Femur (tissue), 1 donor: ENCODE measurements at regions not wholly inside any gene's neighbourhood (a gene's known extent, or its start where the extent isn't known, plus 50 kb on each side); places are given as distances from the start of the nearest gene placed in this dataset.

Experiments used
- DNase-seq: peaks from one replicate; pipeline ENCODE4 v3.0.0-alpha.2; 2017

DNA sequence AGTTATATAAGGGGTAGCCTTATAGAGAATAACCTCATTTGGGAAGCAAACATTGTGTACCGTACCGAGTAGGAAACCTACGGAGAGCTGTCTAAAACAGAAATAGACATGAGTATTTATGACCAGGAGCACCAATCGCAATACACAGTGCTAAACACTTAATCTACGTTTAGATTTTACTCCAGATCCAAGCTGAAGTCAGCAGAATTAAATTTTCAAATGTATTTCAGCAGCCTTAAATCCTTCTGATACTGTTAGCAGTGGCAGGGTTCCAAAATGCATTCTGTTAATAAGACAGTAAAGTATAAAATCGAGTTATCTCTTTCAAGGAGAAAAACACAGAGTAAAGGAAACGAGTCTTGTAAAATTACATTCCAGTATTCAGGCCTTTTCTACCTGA is 118.1 kb upstream of the ZNF521 start:
- no peak for DNase-seq

- no peak for DNase-seq
Observed at GRCh38 chr18:25469489-25469888, 117.5 kb upstream of the ZNF521 start.

DNA sequence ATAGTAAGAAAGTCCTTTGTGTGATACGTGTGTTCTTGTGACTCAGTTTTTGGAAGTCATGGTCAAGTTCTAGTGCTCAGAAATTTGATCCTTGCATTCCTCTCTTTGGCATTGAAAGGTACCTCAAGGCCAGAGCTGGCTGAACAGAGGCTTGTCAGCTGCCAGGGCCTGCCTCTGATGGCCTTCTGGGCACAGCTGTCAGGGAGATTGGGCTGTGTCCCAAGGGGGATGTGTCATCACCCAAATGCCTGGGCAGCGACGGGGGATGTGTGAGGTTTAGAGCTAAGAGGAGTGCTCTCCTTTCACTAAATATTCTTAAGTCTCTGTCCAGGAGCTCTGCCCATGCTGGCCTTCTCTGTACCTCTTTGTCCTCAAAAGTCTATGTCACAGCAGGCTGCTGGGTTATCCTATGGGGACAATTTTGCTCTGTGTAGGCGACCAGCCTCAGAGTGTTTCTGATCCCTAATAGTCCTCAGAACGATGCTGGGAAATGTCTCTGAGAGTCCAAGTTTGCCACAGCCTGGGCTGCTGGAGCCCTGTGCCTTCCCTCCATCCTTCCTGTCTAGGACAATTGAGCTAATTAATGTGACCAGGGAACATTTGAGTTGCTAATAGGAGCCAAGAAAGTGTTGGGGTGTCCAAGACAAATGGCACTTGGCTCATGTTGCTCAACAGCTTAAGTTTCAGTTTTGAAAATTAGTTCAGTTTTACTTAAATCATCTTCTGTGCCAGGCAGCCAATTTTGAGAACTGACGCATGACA is 115.4 kb upstream of the ZNF521 start:
- peak; percentile 75 for DNase-seq

DNA sequence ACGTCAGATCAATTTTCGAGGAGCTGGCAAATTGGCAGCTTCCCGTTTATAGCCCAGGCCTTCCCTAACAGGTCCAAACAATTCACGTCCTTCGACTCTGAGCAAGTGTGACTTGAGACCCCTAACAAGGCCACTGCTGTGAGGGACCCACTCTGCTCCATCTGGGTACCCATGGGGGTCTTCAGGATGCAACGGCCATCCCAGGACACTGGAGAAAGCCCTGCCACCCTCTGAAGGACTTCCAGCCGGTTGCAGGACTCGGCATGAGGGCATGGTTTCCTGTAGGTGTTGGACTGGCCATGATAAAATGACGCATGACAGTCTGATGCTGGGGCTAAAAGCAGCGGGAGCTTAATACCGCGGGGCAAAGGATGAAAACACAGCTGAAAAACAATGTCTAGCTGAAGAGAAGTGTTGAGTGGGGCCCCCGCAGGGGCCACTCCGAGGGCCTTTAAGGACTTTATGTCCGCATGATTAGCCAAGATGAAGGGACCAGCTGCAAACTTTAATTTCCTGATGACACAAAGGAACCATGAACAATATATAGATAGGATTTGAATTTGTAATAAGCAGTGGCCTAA is 113.3 kb upstream of the ZNF521 start:
- DNase-seq: no peak

- no peak for DNase-seq
Observed at GRCh38 chr18:25464227-25464626, 112.3 kb upstream of the ZNF521 start.

DNA sequence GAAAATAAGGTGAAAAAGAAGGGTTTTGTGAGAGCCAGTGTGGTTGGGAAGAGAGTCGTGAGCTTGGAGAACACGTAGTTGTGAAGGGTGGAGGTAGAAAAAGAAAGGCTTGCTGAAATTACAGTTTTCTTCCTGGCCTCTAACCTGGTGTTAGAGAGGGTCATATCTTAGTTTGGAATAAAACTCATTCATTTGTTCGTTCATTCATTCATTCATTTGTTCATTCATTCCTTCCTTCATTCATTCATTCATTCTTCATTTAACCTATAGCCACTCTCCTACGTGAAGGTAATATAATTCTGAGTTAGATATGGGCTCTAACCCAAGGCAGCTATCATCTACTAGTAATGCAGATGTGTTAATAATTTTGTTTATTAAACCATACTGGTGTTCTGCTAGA is 111.8 kb upstream of the ZNF521 start:
- DNase-seq: no peak

- no peak for DNase-seq
Observed at GRCh38 chr18:25459814-25460213, 107.8 kb upstream of the ZNF521 start.

GRCh38 chr18:25457601-25458000 is 105.6 kb upstream of the ZNF521 start:
- DNase-seq: no peak

- DNase-seq: no peak
Observed at GRCh38 chr18:25457126-25457525, 105.2 kb upstream of the ZNF521 start.

- no peak for DNase-seq
Observed at GRCh38 chr18:25456334-25457010, 104.5 kb upstream of the ZNF521 start.

- DNase-seq: no peak
Observed at GRCh38 chr18:25455646-25456045, 103.7 kb upstream of the ZNF521 start.

GRCh38 chr18:25455159-25455558 is 103.2 kb upstream of the ZNF521 start:
- DNase-seq: no peak

- DNase-seq: no peak
Observed at GRCh38 chr18:25454730-25455129, 102.8 kb upstream of the ZNF521 start.

GRCh38 chr18:25454270-25454659 is 102.3 kb upstream of the ZNF521 start:
- DNase-seq: no peak

GRCh38 chr18:25453556-25454269 is 101.7 kb upstream of the ZNF521 start:
- no peak for DNase-seq

GRCh38 chr18:25451077-25451658 is 99.2 kb upstream of the ZNF521 start:
- DNase-seq: no peak

- DNase-seq: no peak
Observed at GRCh38 chr18:25449046-25449445, 97.1 kb upstream of the ZNF521 start.

- no peak for DNase-seq
Observed at GRCh38 chr18:25446972-25447371, 95.0 kb upstream of the ZNF521 start.

- no peak for DNase-seq
Observed at GRCh38 chr18:25445430-25445829, 93.5 kb upstream of the ZNF521 start.

GRCh38 chr18:25443776-25444175 is 91.8 kb upstream of the ZNF521 start:
- DNase-seq: no peak

DNA sequence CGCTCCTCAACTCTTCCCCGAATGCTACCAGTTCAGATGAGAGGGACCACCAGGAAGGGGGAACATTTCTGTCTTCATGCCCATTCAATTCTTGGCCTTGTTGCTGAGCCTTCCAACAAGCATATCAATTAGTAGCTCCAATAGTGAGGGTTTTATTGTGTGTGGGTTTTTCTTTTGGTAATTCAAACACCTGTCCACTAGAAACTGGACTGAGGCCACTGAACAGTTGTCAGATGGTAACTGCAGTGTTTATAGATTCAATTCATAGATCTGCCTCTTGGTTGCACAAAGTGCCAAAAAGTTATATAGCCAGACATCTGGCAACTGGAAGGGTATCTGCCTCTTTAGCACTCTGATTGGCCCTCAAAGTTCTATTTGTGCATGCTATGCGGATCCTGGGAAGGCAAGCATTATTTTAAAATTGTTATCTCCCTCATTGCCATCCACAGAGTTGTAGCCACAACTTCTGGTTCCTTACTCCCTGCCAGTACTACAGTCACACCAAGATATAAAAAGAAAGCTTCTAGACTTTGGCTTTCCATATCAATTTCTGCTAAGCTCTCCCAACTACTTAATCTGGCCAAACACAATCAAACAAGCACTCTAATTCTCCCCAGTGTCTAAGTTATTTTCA is 83.3 kb upstream of the ZNF521 start:
- peak; percentile 29 for DNase-seq

DNA sequence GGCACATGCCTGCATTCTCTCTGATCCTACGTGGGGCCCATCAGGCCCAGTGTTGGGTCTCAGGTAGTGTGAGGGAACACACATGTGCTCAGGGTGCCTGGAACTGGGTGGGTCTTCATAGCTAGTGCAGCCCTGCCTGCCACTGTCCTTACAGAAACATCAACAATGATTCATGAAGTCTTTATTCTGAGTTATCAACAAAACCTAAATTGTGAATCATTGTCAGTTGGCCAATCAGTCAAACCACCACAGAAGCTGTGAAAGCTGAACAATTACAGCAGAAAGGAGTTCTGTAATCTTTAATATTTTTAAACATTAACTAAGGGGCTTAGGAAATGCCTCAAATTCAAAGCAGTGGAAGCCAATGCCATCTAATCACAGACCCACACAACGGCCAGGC is 82.8 kb upstream of the ZNF521 start:
- no peak for DNase-seq

- DNase-seq: no peak
Observed at GRCh38 chr18:25433590-25433989, 81.6 kb upstream of the ZNF521 start.
